HepG2 (cell line): ENCODE measurements at regions not wholly inside any gene's neighbourhood (a gene's known extent, or its start where the extent isn't known, plus 50 kb on each side); places are given as distances from the start of the nearest gene placed in this dataset.

Experiments
- ARID5B ChIP-seq: IDR thresholded peaks from 2 replicates; pipeline ENCODE4 v1.4.0; 2020; ENCODE audit warnings: mild to moderate bottlenecking, missing genetic modification reagents
- CENPT ChIP-seq: sonication (generic); formaldehyde crosslinking; IDR thresholded peaks from 2 replicates; pipeline ENCODE4 v1.8.0; 2022; ENCODE audit warnings: low read depth, mild to moderate bottlenecking, moderate library complexity, missing genetic modification reagents
- DNMT1 ChIP-seq: sonication (generic); formaldehyde crosslinking; IDR thresholded peaks from 2 replicates; pipeline ENCODE4 v1.5.1; 2020; ENCODE audit warnings: mild to moderate bottlenecking, missing genetic modification reagents
- DR1 ChIP-seq: sonication (generic); formaldehyde crosslinking; IDR thresholded peaks from 2 replicates; pipeline ENCODE4 v1.8.0; 2021; ENCODE audit warnings: mild to moderate bottlenecking, missing genetic modification reagents, inconsistent platforms
- GABPA ChIP-seq, 2 experiments: IDR thresholded peaks; 2 replicates each; pipeline ENCODE4 v1.6.1; 2011 to 2016; ENCODE audit warnings: low read depth in 2 of 2, low read length in 1 of 2, missing biosample characterization in 1 of 2, missing genetic modification characterization in 1 of 2
- MXD1 ChIP-seq: sonication (generic); formaldehyde crosslinking; IDR thresholded peaks from 2 replicates; pipeline ENCODE4 v1.4.0; 2020; ENCODE audit warnings: mild to moderate bottlenecking, missing genetic modification reagents
- NONO ChIP-seq, 2 experiments: fragments of 450-650 bp in 1 of 2; sonication (generic) in 1 of 2; formaldehyde crosslinking in 1 of 2; IDR thresholded peaks in 1 of 2; conservative IDR thresholded peaks in 1 of 2; 2 replicates each; pipeline versions ENCODE4 v1.6.1 to v1.8.0; 2017 to 2022; ENCODE audit warnings: mild to moderate bottlenecking in 1 of 2, missing genetic modification reagents in 1 of 2, moderate library complexity in 1 of 2
- PAF1 ChIP-seq: IDR thresholded peaks from 2 replicates; pipeline ENCODE4 v1.6.1; 2016; ENCODE audit warnings: missing genetic modification reagents, missing compliant biosample characterization
- PAX8 ChIP-seq: sonication (generic); formaldehyde crosslinking; IDR thresholded peaks from 2 replicates; pipeline ENCODE4 v1.8.0; 2022; ENCODE audit warnings: mild to moderate bottlenecking, missing genetic modification reagents, borderline replicate concordance
- RBM22 ChIP-seq: fragments of 200-400 bp; formaldehyde crosslinking; optimal IDR thresholded peaks from 2 replicates; pipeline ENCODE3; 2017; ENCODE audit warnings: mild to moderate bottlenecking, low read length, moderate library complexity
- RFX1 ChIP-seq: fragments of 450-650 bp; IDR thresholded peaks from 2 replicates; pipeline ENCODE4 v1.6.1; 2017
- SOX13 ChIP-seq, 3 experiments: fragments of 450-650 bp in 1 of 3; sonication (generic) in 1 of 3; formaldehyde crosslinking in 1 of 3; IDR thresholded peaks in 2 of 3; conservative IDR thresholded peaks in 1 of 3; 2 replicates each; pipeline versions ENCODE4 v1.5.0 to v1.6.1; 2016 to 2020; ENCODE audit warnings: antibody characterized with exemption in 1 of 3, mild to moderate bottlenecking in 1 of 3, missing compliant biosample characterization in 1 of 3, missing genetic modification reagents in 1 of 3, moderate library complexity in 1 of 3
- SUZ12 ChIP-seq: fragments of 150-350 bp; IDR thresholded peaks from 2 replicates; pipeline ENCODE4 v1.6.1; 2014; ENCODE audit warnings: low read depth, low read length
- ZBTB34 ChIP-seq: sonication (generic); formaldehyde crosslinking; IDR thresholded peaks from 2 replicates; pipeline ENCODE4 v1.8.0; 2022; ENCODE audit warnings: mild to moderate bottlenecking, missing genetic modification reagents
- ZFP1 ChIP-seq: IDR thresholded peaks from 2 replicates; pipeline ENCODE4 v1.6.1; 2016
- ZKSCAN5 ChIP-seq: sonication (generic); formaldehyde crosslinking; IDR thresholded peaks from 2 replicates; pipeline ENCODE4 v1.5.1; 2020; ENCODE audit warnings: mild to moderate bottlenecking, missing genetic modification reagents
- ZMAT5 ChIP-seq: sonication (generic); formaldehyde crosslinking; IDR thresholded peaks from 2 replicates; pipeline ENCODE4 v1.5.0; 2020; ENCODE audit warnings: mild to moderate bottlenecking, low read depth, missing genetic modification reagents, borderline replicate concordance
- ZNF598 ChIP-seq: sonication (generic); formaldehyde crosslinking; IDR thresholded peaks from 2 replicates; pipeline ENCODE4 v1.5.1; 2020; ENCODE audit warnings: mild to moderate bottlenecking, missing genetic modification reagents, borderline replicate concordance
- ZNF687 ChIP-seq: sonication (generic); formaldehyde crosslinking; IDR thresholded peaks from 2 replicates; pipeline ENCODE4 v1.5.1; 2020; ENCODE audit warnings: mild to moderate bottlenecking, missing genetic modification reagents, moderate library complexity
- ZNF746 ChIP-seq: sonication (generic); formaldehyde crosslinking; IDR thresholded peaks from 2 replicates; pipeline ENCODE4 v1.8.0; 2022; ENCODE audit warnings: mild to moderate bottlenecking, missing genetic modification reagents

- no peak for TF ChIP-seq SOX13 (IDR thresholded peaks at IDR 0.05)
- TF ChIP-seq SOX13 (CRISPR knock-in tag; conservative IDR thresholded peaks at IDR 0.05 in 1 of 2, IDR thresholded peaks at IDR 0.05 in 1 of 2): 0 out of 4 replicates have a peak, but pooled peaks of 1 of the 2 experiments have one; percentile 23
- TF ChIP-seq RFX1: no peak
- TF ChIP-seq ZMAT5 (CRISPR knock-in tag): no peak
- TF ChIP-seq MXD1 (CRISPR knock-in tag): no peak
- TF ChIP-seq ZNF687: no peak; the same call in 1 of the 2 replicates
- TF ChIP-seq ZKSCAN5 (CRISPR knock-in tag): no peak
- no peak for TF ChIP-seq SUZ12
- TF ChIP-seq PAX8 (CRISPR knock-in tag): no peak
- TF ChIP-seq PAF1 (CRISPR knock-in tag): no peak
- no peak for TF ChIP-seq ZFP1 (CRISPR knock-in tag)
- no peak for TF ChIP-seq DR1
- TF ChIP-seq RBM22: no peak
- no peak for TF ChIP-seq GABPA (IDR thresholded peaks at IDR 0.05; ENCODE audit: low read depth, low read length)
- no peak for TF ChIP-seq GABPA (CRISPR knock-in tag; IDR thresholded peaks at IDR 0.05; ENCODE audit: low read depth)
- peak; percentile 38; the same call in 1 of the 2 replicates for TF ChIP-seq ARID5B (CRISPR knock-in tag)
- TF ChIP-seq NONO (IDR thresholded peaks at IDR 0.05): no peak
- no peak for TF ChIP-seq NONO (CRISPR knock-in tag; conservative IDR thresholded peaks at IDR 0.05)
- TF ChIP-seq DNMT1 (CRISPR knock-in tag): no peak
- no peak for TF ChIP-seq ZNF746
- TF ChIP-seq ZNF598 (CRISPR knock-in tag): 0 out of 2 replicates have a peak, but pooled peaks have one; percentile 29
- TF ChIP-seq CENPT (CRISPR knock-in tag): no peak
- TF ChIP-seq ZBTB34: no peak
These were observed 127.4 kb upstream of the DPYD start (continued) for GRCh38 chr1:98048244-98048643.
